K562 (cell line): ENCODE measurements at regions not wholly inside any gene's neighbourhood (a gene's known extent, or its start where the extent isn't known, plus 50 kb on each side); places are given as distances from the start of the nearest gene placed in this dataset.

Experiments used
- HNRNPLL ChIP-seq: fragments of 200-400 bp; formaldehyde crosslinking; IDR thresholded peaks from 2 replicates; pipeline ENCODE4 v1.6.1; 2017; ENCODE audit warnings: low read length, low read depth, mild to moderate bottlenecking; ENCODE audit not compliant: poor library complexity, severe bottlenecking
- NFIX ChIP-seq: fragments of 250-450 bp; sonication (Bioruptor Pico); IDR thresholded peaks from 2 replicates; pipeline ENCODE4 v1.4.0; 2020; ENCODE audit warnings: low read depth, mild to moderate bottlenecking, moderate library complexity
- U2AF2 ChIP-seq: fragments of 200-400 bp; formaldehyde crosslinking; optimal IDR thresholded peaks from 2 replicates; pipeline ENCODE3; 2017; ENCODE audit warnings: low read depth, mild to moderate bottlenecking, low read length
- ZNF3 ChIP-seq: fragments of 250-450 bp; sonication (Bioruptor Pico); IDR thresholded peaks from 2 replicates; pipeline ENCODE4 v1.5.0; 2021; ENCODE audit warnings: mild to moderate bottlenecking, moderate library complexity
- ZNF436 ChIP-seq: fragments of 250-450, 450-650 bp; sonication (Bioruptor Pico); formaldehyde crosslinking; IDR thresholded peaks from 2 replicates; pipeline ENCODE4 v1.7.0; 2020; ENCODE audit warnings: mild to moderate bottlenecking
- ZNF445 ChIP-seq: fragments of 250-450 bp; sonication (Bioruptor Pico); IDR thresholded peaks from 2 replicates; pipeline ENCODE4 v1.4.0; 2020; ENCODE audit warnings: low read depth, mild to moderate bottlenecking, moderate library complexity
- ZNF561 ChIP-seq: fragments of 450-650 bp; formaldehyde crosslinking; conservative IDR thresholded peaks from 2 replicates; pipeline ENCODE4 v1.4.0; 2020; ENCODE audit warnings: mild to moderate bottlenecking, moderate library complexity
- TF ChIP-seq, protein P1 (sequence below): fragments of 450-650 bp; IDR thresholded peaks from 2 replicates; pipeline ENCODE4 v1.6.1; 2016; ENCODE audit warnings: low read depth
- TF ChIP-seq, protein P2 (sequence below): fragments of 250-450 bp; sonication (Bioruptor Pico); IDR thresholded peaks from 2 replicates; pipeline ENCODE4 v1.5.0; 2021
- TF ChIP-seq, protein P3 (sequence below): fragments of 250-450 bp; sonication (Bioruptor Pico); IDR thresholded peaks from 2 replicates; pipeline ENCODE4 v1.5.0; 2021; ENCODE audit warnings: mild to moderate bottlenecking, moderate library complexity
- TF ChIP-seq, protein P4 (sequence below): sonication (generic); formaldehyde crosslinking; IDR thresholded peaks from 2 replicates; pipeline ENCODE4 v1.8.0; 2022; ENCODE audit warnings: missing genetic modification reagents, mild to moderate bottlenecking, borderline replicate concordance
- TF ChIP-seq, protein P5 (sequence below): sonication (generic); formaldehyde crosslinking; IDR thresholded peaks from 2 replicates; pipeline ENCODE4 v1.8.0; 2023; ENCODE audit warnings: mild to moderate bottlenecking, missing genetic modification reagents

DNA sequence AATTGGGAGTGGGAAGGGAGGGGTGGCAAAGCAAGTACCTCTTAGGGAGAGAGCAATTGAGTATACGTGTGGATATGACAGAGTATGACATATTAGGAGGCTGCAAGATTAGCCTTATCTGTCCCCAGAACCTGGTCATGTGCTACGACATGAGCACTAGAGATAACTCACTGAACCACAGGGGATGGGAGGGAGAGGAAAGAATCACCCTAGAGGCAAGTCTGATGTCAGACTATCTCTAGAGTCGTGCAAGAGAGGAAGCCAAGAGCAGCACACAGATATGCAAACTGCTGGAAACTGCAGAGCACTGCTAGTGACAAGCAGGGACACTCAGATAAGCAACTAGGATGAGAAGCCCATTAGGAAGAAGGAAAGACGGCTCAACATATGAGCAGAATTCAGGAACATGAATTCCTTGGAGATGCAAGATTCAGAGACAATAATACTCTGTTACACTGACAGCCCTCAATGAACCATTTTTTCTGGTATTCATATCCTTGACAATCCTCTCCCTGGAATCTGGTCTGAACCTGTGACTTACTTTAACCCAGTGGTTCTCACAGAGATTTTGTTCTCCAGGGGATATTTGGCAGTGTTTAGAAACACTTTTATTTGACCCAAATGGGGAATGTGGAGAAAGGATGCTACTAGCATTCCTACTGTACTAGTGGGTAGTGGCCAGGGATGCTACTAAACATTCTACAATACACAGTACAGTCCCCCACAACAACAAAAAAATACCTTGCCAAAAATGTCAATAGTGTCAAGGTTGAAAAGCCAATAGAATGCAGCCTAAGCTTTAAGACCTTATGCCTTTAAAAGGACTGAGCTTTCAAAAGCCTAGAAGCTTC is 84.0 kb upstream of the BMP2K start (continued):
- TF ChIP-seq NFIX (CRISPR knock-in tag) (no peak), ZNF436 (CRISPR knock-in tag) (no peak), HNRNPLL (no peak), ZNF445 (CRISPR knock-in tag) (0 out of 2 replicates have a peak, but pooled peaks have one; percentile 45), ZNF3 (CRISPR knock-in tag) (no peak), ZNF561 (CRISPR knock-in tag) (no peak), U2AF2 (no peak)
- TF ChIP-seq, protein P1, sequence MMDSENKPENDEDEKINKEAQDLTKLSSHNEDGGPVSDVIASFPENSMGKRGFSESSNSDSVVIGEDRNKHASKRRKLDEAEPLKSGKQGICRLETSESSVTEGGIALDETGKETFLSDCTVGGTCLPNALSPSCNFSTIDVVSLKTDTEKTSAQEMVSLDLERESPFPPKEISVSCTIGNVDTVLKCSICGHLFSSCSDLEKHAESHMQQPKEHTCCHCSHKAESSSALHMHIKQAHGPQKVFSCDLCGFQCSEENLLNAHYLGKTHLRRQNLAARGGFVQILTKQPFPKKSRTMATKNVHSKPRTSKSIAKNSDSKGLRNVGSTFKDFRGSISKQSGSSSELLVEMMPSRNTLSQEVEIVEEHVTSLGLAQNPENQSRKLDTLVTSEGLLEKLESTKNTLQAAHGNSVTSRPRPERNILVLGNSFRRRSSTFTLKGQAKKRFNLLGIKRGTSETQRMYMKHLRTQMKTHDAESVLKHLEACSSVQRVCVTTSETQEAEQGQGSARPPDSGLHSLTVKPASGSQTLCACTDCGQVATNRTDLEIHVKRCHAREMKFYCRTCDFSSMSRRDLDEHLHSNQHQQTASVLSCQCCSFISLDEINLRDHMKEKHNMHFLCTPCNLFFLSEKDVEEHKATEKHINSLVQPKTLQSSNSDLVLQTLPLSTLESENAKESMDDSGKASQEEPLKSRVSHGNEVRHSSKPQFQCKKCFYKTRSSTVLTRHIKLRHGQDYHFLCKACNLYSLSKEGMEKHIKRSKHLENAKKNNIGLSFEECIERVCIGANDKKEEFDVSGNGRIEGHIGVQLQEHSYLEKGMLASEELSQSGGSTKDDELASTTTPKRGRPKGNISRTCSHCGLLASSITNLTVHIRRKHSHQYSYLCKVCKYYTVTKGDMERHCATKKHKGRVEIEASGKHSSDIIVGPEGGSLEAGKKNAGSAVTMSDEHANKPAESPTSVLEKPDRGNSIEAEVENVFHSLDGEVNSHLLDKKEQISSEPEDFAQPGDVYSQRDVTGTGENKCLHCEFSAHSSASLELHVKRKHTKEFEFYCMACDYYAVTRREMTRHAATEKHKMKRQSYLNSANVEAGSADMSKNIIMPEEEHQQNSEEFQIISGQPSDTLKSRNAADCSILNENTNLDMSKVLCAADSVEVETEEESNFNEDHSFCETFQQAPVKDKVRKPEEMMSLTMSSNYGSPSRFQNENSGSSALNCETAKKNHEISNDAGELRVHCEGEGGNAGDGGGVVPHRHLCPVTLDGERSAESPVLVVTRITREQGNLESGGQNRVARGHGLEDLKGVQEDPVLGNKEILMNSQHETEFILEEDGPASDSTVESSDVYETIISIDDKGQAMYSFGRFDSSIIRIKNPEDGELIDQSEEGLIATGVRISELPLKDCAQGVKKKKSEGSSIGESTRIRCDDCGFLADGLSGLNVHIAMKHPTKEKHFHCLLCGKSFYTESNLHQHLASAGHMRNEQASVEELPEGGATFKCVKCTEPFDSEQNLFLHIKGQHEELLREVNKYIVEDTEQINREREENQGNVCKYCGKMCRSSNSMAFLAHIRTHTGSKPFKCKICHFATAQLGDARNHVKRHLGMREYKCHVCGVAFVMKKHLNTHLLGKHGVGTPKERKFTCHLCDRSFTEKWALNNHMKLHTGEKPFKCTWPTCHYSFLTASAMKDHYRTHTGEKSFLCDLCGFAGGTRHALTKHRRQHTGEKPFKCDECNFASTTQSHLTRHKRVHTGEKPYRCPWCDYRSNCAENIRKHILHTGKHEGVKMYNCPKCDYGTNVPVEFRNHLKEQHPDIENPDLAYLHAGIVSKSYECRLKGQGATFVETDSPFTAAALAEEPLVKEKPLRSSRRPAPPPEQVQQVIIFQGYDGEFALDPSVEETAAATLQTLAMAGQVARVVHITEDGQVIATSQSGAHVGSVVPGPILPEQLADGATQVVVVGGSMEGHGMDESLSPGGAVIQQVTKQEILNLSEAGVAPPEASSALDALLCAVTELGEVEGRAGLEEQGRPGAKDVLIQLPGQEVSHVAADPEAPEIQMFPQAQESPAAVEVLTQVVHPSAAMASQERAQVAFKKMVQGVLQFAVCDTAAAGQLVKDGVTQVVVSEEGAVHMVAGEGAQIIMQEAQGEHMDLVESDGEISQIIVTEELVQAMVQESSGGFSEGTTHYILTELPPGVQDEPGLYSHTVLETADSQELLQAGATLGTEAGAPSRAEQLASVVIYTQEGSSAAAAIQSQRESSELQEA = no peak
- TF ChIP-seq, protein P2, sequence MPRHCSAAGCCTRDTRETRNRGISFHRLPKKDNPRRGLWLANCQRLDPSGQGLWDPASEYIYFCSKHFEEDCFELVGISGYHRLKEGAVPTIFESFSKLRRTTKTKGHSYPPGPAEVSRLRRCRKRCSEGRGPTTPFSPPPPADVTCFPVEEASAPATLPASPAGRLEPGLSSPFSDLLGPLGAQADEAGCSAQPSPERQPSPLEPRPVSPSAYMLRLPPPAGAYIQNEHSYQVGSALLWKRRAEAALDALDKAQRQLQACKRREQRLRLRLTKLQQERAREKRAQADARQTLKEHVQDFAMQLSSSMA (CRISPR knock-in tag) = no peak; the same call in 1 of the 2 replicates
- TF ChIP-seq, protein P3, sequence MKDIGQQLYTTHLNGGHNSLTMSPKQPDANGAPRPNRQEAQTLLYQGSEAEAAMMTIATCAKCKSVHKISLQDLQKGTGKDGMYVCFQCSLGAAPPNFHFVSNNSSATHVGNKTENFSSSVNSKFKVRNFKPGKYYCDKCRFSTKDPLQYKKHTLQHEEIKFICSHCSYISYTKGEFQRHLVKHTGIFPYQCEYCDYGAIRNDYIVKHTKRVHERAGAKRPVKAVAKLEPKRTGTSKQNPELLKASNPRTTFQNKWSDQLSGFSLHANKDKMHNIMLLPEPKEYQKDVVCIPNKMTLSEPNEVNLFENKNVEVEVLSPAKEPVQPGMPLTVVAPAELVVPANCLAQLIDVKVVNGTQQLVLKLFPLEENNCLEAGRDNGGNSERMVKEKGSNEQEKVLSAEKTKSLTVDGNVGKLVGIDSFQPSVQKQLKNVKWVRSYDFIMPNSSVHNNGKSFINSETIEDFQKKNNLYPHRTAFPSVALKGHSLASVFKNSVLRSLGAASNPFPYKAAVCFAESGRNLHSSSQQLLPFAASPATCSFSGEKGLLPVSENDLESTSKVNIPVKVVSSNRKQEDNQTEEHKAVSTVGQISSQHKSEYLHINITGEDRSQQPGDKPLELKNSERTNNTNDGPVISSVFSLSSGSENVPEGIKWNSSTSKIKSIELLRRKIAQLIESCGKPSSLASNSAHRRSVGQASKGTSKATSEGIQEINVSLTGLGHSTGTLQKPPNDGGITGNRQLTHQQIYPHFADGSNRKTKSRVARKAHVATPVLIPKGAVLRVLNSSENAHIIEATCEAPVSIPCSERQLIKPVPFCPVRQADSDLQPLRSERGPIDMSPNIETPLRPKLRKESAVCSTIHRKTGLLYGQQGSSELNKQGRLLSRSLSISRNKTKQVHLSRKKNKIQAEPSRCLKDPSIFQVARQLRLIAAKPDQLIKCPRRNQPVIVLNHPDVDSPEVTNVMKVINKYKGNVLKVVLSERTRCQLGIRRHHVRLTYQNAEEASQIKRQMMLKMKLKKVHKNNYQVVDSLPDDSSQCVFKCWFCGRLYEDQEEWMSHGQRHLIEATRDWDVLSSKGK (CRISPR knock-in tag) = no peak
- TF ChIP-seq, protein P4, sequence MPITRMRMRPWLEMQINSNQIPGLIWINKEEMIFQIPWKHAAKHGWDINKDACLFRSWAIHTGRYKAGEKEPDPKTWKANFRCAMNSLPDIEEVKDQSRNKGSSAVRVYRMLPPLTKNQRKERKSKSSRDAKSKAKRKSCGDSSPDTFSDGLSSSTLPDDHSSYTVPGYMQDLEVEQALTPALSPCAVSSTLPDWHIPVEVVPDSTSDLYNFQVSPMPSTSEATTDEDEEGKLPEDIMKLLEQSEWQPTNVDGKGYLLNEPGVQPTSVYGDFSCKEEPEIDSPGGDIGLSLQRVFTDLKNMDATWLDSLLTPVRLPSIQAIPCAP (CRISPR knock-in tag) = no peak
- TF ChIP-seq, protein P5, sequence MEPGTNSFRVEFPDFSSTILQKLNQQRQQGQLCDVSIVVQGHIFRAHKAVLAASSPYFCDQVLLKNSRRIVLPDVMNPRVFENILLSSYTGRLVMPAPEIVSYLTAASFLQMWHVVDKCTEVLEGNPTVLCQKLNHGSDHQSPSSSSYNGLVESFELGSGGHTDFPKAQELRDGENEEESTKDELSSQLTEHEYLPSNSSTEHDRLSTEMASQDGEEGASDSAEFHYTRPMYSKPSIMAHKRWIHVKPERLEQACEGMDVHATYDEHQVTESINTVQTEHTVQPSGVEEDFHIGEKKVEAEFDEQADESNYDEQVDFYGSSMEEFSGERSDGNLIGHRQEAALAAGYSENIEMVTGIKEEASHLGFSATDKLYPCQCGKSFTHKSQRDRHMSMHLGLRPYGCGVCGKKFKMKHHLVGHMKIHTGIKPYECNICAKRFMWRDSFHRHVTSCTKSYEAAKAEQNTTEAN (CRISPR knock-in tag) = peak; percentile 95
